Endothelial cell of hepatic sinusoid (primary cell): ENCODE measurements at regions not wholly inside any gene's neighbourhood (a gene's known extent, or its start where the extent isn't known, plus 50 kb on each side); places are given as distances from the start of the nearest gene placed in this dataset.

Experiments used
- in situ Hi-C: cut with HindIII; loops from 2 replicates; pipeline ENCODE4 v1.10.0; 2017; ENCODE audit warnings: low sequenced_read_pairs

GRCh38 chr1:14543191-14543840 is 55.2 kb upstream of the KAZN start:
- in situ Hi-C loops: no loop called here

- in situ Hi-C loops: no loop called here
Measured at GRCh38 chr1:14544319-14544718, 54.2 kb upstream of the KAZN start.

DNA sequence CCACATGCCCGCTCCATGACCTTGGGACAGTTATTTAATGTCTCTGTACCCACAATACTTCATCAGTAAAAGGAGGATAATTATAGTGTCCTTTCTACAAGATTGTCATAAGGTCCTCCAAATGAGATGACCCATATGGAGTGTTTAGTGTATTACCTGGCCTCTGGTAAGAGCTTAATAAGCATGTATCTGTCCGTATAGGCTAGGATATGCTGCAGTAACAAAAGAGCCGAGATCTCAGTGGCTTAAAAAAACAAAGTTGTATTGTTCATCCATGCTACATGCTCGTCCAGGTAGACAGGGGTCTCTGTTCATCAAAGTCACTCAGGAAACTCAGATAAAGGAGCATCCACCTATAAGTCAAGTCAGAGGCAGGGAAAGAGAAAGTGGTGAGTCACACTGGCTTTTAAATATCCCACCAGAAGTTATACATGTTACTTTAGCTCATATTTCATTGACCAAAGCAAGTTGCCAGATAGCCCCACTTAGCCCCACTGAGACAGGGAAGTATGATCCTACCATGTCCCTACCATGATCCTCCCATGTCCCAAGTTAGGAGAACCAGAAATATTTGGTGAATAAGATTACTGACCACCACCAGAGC is 53.0 kb upstream of the KAZN start:
- in situ Hi-C loops: no loop called here

DNA sequence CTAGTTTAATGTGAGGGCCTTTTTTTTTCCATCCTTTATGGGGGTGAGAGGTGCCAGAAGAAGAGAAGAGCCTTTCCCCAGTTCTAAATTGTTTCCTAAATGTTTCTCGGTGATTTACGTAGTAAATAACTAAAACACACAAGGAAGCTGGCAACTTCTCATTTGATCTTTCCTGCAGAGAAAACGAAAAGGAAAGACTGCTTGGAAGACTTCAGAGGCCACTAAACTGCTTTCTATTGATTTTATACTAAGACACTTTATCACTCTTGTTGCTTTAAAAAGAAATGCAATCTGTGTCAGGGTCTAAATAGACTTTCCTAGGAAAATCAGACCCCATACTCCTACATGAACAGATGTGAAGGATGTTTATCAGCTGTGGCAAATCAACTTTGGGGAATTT is 52.1 kb upstream of the KAZN start:
- in situ Hi-C loops: no loop called here
